MM.1S (cell line): ENCODE measurements at regions not wholly inside any gene's neighbourhood (a gene's known extent, or its start where the extent isn't known, plus 50 kb on each side); places are given as distances from the start of the nearest gene placed in this dataset.
"Not testable (repeated sequence)": the region's sequence is repeated elsewhere in the genome, so short reads cannot be mapped to it uniquely, and the experiment has no call there.

ENCODE experiments used
- DNase-seq: peaks from one replicate; pipeline ENCODE4 v3.0.0-alpha.2; 2015
- H2AFZ ChIP-seq: fragments of 300-600 bp; sonication (generic); 2 replicates; pipeline ENCODE4 v1.6.0; 2016; ENCODE audit warnings: antibody characterized with exemption, low read length
- H3F3A ChIP-seq: fragments of 300-600 bp; sonication (generic); 2 replicates; pipeline ENCODE4 v1.6.1; 2016; ENCODE audit warnings: mild to moderate bottlenecking, antibody characterized with exemption, low read length, moderate library complexity, mixed read lengths; ENCODE audit not compliant: insufficient read depth
- H3K27ac ChIP-seq: fragments of 300-600 bp; sonication (generic); 2 replicates; pipeline ENCODE4 v1.5.1; 2016; ENCODE audit warnings: mild to moderate bottlenecking, low read length
- H3K27me3 ChIP-seq: fragments of 300-600 bp; sonication (generic); replicated peaks from 2 replicates; pipeline ENCODE4 v1.6.0; 2016; ENCODE audit warnings: low read length; ENCODE audit not compliant: insufficient read depth
- H3K36me3 ChIP-seq: fragments of 300-600 bp; sonication (generic); replicated peaks from 2 replicates; pipeline ENCODE4 v1.6.1; 2016; ENCODE audit warnings: mild to moderate bottlenecking, low read length, mixed read lengths; ENCODE audit not compliant: insufficient read depth
- H3K4me1 ChIP-seq: fragments of 300-600 bp; sonication (generic); 2 replicates; pipeline ENCODE4 v1.6.1; 2016; ENCODE audit warnings: low read length, mixed read lengths
- H3K4me2 ChIP-seq: fragments of 300-600 bp; sonication (generic); 2 replicates; pipeline ENCODE4 v1.6.0; 2016; ENCODE audit warnings: low read depth, low read length
- H3K4me3 ChIP-seq: fragments of 300-600 bp; sonication (generic); 2 replicates; pipeline ENCODE4 v1.5.1; 2016; ENCODE audit warnings: low read length, mixed read lengths
- H3K79me2 ChIP-seq: fragments of 300-600 bp; sonication (generic); 2 replicates; pipeline ENCODE4 v1.6.1; 2016; ENCODE audit warnings: mixed run types, low read length, mixed read lengths
- H3K9ac ChIP-seq: fragments of 300-600 bp; sonication (generic); 2 replicates; pipeline ENCODE4 v1.6.1; 2016; ENCODE audit warnings: low read length, mixed read lengths
- H3K9me2 ChIP-seq: fragments of 300-600 bp; sonication (generic); replicated peaks from 2 replicates; pipeline ENCODE4 v1.6.1; 2016; ENCODE audit warnings: mild to moderate bottlenecking, low read length, mixed read lengths; ENCODE audit not compliant: insufficient read depth
- H3K9me3 ChIP-seq: fragments of 300-600 bp; sonication (generic); replicated peaks from 2 replicates; pipeline ENCODE4 v1.6.1; 2016; ENCODE audit warnings: mild to moderate bottlenecking, low read length, mixed read lengths; ENCODE audit not compliant: insufficient read depth
- H4K20me1 ChIP-seq: fragments of 300-600 bp; sonication (generic); 2 replicates; pipeline ENCODE4 v1.6.1; 2016; ENCODE audit warnings: mild to moderate bottlenecking, low read length, moderate library complexity, mixed read lengths; ENCODE audit not compliant: insufficient read depth
- CTCF ChIP-seq: fragments of 300-600 bp; sonication (generic); IDR thresholded peaks from 2 replicates; pipeline ENCODE4 v1.5.1; 2016; ENCODE audit warnings: antibody characterized with exemption, low read length, mixed read lengths
- EZH2 ChIP-seq: fragments of 300-600 bp; sonication (generic); optimal IDR thresholded peaks from 2 replicates; pipeline ENCODE3; 2017; ENCODE audit warnings: low read depth, mild to moderate bottlenecking, antibody characterized with exemption, low read length, mixed read lengths
- EZH2phosphoT487 ChIP-seq: fragments of 300-600 bp; sonication (generic); IDR thresholded peaks from 2 replicates; pipeline ENCODE4 v1.6.1; 2018; ENCODE audit warnings: antibody characterized with exemption, low read length

- Histone ChIP-seq H2AFZ (no peak overlapping the region), H3K79me2 (no peaks in the 10 kb centered on the region), H3K36me3 (no peaks in the 10 kb centered on the region), H3K4me2 (no peak overlapping the region), H3F3A (no peaks in the 10 kb centered on the region), H3K4me1 (no peaks in the 10 kb centered on the region), H3K27me3 (no peaks in the 10 kb centered on the region), H4K20me1 (no peaks in the 10 kb centered on the region), H3K27ac (no peak overlapping the region), H3K9me2 (no peaks in the 10 kb centered on the region), H3K9me3 (no peaks in the 10 kb centered on the region), H3K9ac (no peak overlapping the region), H3K4me3 (no peak overlapping the region)
- TF ChIP-seq EZH2 (no peak), CTCF (no peak), EZH2phosphoT487 (no peak)
- DNase-seq = no peak
These were observed 208.3 kb upstream of the NBEA start for GRCh38 chr13:34733721-34734120.

GRCh38 chr13:34734932-34735331 is 207.1 kb upstream of the NBEA start:
- no peak overlapping the region for H3K4me2 ChIP-seq
- no peak overlapping the region for H3K27ac ChIP-seq
- no peak overlapping the region for H3K4me3 ChIP-seq
- no peaks in the 10 kb centered on the region for H3K79me2 ChIP-seq
- no peak for DNase-seq
- H4K20me1 ChIP-seq = no peaks in the 10 kb centered on the region
- no peaks in the 10 kb centered on the region for H3F3A ChIP-seq
- no peak for TF ChIP-seq CTCF
- no peaks in the 10 kb centered on the region for H3K27me3 ChIP-seq
- no peaks in the 10 kb centered on the region for H3K36me3 ChIP-seq
- H3K4me1 ChIP-seq = no peaks in the 10 kb centered on the region
- no peak overlapping the region for H2AFZ ChIP-seq
- no peaks in the 10 kb centered on the region for H3K9me3 ChIP-seq
- no peak overlapping the region for H3K9ac ChIP-seq
- H3K9me2 ChIP-seq = no peaks in the 10 kb centered on the region

- Histone ChIP-seq H3K9me3 (no peaks in the 10 kb centered on the region), H3F3A (no peaks in the 10 kb centered on the region), H3K27me3 (no peaks in the 10 kb centered on the region), H3K27ac (no peak overlapping the region), H4K20me1 (no peaks in the 10 kb centered on the region), H3K4me1 (no peaks in the 10 kb centered on the region), H3K4me2 (no peak overlapping the region), H3K4me3 (no peak overlapping the region), H3K36me3 (no peaks in the 10 kb centered on the region), H3K9ac (no peak overlapping the region), H3K9me2 (no peaks in the 10 kb centered on the region), H3K79me2 (no peaks in the 10 kb centered on the region), H2AFZ (no peak overlapping the region)
- TF ChIP-seq EZH2 = no peak
- no peak for TF ChIP-seq CTCF
- TF ChIP-seq EZH2phosphoT487 = no peak
- DNase-seq = no peak
These were observed 203.6 kb upstream of the NBEA start for GRCh38 chr13:34738254-34738992.

- not testable (repeated sequence) for H3K79me2 ChIP-seq, H3F3A ChIP-seq, H4K20me1 ChIP-seq, H3K36me3 ChIP-seq, H2AFZ ChIP-seq, H3K4me3 ChIP-seq, H3K9me2 ChIP-seq, H3K9me3 ChIP-seq, H3K4me2 ChIP-seq, H3K27me3 ChIP-seq, H3K9ac ChIP-seq, H3K27ac ChIP-seq, H3K4me1 ChIP-seq, DNase-seq
These were observed 195.0 kb upstream of the NBEA start for GRCh38 chr13:34747056-34747455.
